GM12873 (cell line): ENCODE measurements at regions not wholly inside any gene's neighbourhood (a gene's known extent, or its start where the extent isn't known, plus 50 kb on each side); places are given as distances from the start of the nearest gene placed in this dataset.
A peak's percentile ranks its signal among the peaks of the same experiment; 100 is the strongest.

Source experiments
- TF ChIP-seq, protein P1 (sequence below): IDR thresholded peaks from 2 replicates; pipeline ENCODE4 v1.5.1; 2012; ENCODE audit warnings: low read depth, mild to moderate bottlenecking, moderate library complexity, low read length, control low read depth; ENCODE audit not compliant: insufficient read depth; ENCODE audit errors: missing control alignments

DNA sequence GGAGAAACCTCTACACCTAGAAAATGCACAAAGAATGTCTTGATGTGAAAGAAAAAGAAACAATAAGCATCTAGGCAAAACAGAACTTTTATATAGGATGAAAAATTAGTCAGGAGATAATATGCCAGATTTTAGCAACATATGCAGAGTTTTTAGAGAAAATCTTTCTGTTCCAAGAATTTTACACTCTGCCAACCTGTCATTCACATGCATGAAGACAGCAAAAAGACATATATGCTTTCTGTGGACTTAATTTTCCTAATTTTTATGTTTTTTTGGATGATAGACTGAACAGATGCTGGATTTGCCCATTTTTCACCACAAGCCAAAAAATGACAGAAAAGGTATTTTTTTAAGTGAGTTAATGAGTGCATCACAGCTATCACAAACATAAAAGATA, 637.3 kb downstream of the TRIB2 start:
- TF ChIP-seq, protein P1, sequence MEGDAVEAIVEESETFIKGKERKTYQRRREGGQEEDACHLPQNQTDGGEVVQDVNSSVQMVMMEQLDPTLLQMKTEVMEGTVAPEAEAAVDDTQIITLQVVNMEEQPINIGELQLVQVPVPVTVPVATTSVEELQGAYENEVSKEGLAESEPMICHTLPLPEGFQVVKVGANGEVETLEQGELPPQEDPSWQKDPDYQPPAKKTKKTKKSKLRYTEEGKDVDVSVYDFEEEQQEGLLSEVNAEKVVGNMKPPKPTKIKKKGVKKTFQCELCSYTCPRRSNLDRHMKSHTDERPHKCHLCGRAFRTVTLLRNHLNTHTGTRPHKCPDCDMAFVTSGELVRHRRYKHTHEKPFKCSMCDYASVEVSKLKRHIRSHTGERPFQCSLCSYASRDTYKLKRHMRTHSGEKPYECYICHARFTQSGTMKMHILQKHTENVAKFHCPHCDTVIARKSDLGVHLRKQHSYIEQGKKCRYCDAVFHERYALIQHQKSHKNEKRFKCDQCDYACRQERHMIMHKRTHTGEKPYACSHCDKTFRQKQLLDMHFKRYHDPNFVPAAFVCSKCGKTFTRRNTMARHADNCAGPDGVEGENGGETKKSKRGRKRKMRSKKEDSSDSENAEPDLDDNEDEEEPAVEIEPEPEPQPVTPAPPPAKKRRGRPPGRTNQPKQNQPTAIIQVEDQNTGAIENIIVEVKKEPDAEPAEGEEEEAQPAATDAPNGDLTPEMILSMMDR, result no peak

DNA sequence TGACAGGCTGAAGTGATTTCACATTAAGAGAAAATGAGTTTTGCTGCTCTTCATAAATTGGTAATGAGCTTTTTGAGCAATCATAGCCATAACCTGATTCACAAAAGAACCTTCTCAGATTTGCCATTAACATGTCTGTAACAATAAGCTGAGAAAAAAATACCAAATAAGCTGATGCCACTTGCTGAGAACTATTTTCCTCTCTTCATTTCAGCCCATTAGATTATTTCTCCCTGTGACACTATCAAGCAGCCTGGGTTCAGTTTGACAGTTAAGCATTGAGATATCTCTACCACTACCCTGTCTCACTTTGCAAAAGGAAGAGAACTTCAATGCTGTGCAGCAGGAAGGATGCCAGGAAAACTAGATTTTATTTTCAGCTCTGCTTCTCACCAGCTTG, 673.9 kb downstream of the TRIB2 start:
- TF ChIP-seq, protein P1, result no peak

DNA sequence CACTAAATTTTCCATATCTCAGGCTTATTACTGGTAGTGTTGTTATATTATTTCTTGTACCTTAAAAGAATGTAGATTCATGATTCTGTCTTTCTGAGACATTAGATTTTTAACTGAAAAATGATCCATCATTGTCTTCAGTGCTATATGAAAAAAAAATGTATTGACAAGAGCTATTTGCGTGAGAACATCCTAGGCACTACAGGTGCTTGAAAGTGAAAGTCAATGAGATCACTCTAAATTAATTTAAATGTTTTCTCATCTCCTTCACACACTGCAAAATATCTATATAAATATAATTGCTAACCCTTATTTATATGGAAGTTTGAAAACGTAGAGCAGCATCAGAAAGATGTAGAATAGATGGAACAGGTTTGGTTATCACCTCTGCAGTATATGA, 684.6 kb downstream of the TRIB2 start:
- TF ChIP-seq, protein P1, result no peak

DNA sequence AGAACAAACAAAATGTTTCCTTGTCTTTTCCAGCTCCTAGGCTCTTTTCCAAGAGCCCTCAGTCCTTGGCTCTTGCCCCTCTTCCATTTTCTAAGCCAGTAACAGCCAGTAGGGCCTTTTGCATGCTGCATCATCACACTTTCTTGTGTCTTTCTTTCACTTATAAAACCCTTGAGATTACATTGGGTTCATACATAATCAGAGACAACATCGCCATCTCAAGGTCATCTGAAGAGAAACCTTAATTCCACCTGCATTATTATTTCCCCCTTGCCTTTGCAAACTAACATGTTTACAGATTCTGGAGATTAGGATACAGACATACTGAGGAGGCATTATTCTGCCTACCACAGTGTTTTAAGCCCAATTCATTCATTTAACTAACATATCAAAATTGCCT, 697.3 kb downstream of the TRIB2 start:
- TF ChIP-seq, protein P1, result no peak

DNA sequence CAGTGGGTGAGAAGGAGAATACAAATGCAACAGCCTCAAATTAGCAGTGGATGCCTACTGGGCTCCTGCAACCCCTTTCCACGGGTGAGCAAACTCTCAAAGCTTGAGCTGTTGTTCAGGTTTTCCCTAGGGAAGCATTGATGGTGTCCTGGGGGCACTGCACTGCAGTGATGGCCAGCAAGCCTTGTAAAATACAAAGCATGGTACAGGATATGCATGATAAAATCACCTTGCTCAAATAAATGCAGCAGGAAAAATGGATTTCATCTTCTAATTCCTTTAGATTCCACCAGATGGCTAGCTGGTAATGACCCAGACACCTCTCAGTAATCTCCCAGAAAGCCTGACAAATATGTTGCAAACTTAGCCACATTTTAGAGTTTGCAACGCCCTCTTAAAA, 698.2 kb downstream of the TRIB2 start:
- TF ChIP-seq, protein P1, result no peak

DNA sequence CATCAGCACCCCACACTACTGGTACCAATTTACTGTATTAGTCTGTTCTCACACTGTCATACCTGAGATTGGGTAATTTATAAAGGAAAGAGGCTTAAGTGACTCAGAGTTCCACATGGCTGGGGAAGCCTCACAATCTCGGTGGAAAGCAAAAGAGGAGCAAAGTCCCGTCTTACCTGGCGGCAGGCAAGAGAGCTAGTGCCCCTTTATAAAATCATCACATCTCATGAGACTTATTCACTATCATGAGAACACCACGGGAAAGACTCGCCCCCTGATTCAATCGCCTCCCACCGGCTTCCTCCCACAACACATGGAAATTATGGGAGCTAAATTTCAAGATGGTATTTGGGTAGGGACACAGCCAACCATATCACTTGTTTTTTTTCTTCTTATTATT, 717.2 kb downstream of the TRIB2 start:
- TF ChIP-seq, protein P1, result no peak

DNA sequence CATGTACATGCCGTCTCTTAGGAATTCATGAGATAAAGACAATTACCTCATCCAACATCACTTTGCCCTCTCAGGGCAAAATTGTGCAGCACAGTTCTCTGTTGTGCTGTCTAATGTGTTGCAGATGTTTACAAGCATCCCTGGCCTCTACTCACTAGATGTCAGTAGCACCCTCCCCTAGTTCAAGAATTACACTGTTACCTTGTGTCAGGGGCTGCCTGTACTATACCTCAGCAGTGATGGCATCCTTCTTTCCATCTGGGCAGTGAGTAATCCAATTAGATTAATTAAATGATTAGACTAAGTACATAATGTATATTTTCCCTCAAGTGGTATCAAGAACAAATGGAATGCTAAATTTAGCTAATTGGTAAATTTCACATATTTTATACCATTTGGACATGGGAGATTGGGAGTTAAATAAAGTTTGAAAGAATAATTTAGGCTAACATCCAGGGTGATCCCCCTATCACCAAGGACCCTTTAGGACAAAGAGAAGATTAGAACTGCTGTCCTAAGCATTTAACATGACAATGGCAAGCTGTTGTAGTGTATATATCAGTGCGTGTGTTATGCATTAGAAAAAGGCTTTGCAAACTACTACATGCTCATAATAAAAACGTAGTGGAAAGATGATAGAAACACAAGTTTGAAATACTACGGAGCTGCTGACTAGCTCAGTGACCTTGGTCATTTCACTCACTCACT, 727.0 kb downstream of the TRIB2 start:
- TF ChIP-seq, protein P1, result peak; percentile 19

DNA sequence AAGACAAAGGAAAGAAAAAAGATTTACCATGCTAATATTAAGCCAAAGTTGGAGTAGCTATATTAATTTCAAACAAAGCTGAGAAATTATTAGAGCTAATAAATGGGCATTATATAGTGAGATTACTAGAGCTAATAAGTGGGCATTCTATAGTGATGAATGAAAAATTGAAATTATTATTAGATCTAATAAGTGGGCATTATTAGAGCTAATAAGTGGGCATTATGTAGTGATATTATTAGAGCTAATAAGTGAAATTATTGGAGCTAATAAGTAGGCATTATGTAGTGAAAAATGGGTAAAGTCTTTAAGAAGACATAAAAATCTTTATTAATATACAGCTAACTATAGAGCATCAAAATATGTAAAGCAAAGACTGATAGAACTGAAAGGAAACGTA, 745.7 kb downstream of the TRIB2 start:
- TF ChIP-seq, protein P1, result no peak
